ENCODE measurements at regions not wholly inside any gene's neighbourhood (a gene's known extent, or its start where the extent isn't known, plus 50 kb on each side); places are given as distances from the start of the nearest gene placed in this dataset.
A peak's percentile ranks its signal among the peaks of the same experiment; 100 is the strongest.
"Not testable (repeated sequence)": the region's sequence is repeated elsewhere in the genome, so short reads cannot be mapped to it uniquely, and the experiment has no call there.

DNA sequence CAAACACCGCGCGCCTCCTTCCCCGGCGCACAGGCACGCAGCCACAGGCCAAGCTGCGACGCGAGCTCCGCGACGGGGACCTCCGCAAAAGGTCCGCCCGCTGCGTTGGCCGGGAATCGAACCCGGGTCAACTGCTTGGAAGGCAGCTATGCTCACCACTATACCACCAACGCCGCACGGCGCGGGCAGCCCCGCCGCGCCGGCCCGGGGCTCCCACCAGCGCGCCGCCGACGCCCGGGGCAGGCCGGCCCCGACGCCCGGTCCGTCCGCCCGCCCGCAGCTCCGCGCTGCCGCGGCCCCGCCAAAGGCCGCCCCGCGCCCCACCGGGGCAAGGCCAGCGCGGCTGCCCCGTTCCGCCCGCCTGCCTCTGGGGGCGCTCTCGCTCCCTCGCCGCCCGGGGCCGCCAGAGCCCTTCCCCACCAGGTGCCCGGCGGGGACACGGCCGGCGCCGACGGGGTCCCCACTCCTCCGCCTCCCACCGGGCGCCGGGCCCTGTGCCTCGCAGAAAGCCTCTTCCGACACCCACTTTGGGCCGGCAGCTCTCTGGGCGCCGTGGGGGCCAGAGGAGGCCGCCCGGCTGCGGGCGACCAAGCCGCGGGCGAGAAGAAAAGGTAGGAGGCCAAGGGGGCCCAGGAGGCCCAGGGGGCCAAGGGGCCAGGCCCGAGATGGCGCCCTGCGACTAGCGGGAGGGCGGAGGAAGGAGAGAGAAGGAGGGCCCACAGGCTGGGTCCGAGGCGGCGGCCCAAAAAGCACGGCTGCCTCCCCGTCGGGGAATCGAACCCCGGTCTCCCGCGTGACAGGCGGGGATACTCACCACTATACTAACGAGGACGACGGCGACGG lies 50.2 kb upstream of the FCGR2A start:
- DNase-seq (ENCODE audit: low spot score), result not testable (repeated sequence)

GRCh38 chr1:161453950-161454864 lies 51.0 kb upstream of the FCGR2A start:
- not testable (repeated sequence) for DNase-seq (ENCODE audit: low spot score)

DNA sequence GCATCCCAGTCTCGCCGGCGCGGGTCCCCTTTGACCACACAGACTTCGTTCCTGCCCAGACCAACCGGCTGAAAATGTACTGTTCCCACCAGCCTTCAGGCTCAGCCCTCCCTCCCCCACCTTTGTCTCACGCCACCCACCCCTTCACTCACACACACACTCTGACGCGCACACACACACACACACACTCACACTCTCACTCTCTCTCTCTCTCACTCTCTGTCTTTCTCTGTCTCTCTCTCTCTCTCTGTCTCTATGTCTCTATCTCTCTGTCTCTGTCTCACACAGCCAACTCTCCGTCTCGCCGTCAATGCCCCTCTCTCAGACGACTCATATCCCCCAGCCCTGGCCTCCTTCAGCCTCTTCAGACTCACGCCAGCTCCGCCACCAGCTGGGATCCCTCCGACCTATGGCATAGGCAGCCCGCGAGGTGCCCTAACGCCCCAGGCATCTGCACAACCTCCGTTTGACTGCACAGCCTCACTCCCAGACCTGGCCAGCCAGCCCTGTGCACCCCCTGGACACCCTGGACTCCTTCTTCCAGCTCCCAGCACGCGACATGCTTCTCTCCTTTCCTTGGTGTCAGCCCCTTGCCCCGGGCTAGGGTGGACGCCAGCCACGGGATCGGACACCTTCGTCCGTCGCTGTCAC lies 53.4 kb upstream of the FCGR2A start:
- not testable (repeated sequence) for DNase-seq (ENCODE audit: low spot score)

DNA sequence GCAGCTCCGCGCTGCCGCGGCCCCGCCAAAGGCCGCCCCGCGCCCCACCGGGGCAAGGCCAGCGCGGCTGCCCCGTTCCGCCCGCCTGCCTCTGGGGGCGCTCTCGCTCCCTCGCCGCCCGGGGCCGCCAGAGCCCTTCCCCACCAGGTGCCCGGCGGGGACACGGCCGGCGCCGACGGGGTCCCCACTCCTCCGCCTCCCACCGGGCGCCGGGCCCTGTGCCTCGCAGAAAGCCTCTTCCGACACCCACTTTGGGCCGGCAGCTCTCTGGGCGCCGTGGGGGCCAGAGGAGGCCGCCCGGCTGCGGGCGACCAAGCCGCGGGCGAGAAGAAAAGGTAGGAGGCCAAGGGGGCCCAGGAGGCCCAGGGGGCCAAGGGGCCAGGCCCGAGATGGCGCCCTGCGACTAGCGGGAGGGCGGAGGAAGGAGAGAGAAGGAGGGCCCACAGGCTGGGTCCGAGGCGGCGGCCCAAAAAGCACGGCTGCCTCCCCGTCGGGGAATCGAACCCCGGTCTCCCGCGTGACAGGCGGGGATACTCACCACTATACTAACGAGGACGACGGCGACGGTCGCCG lies 57.4 kb upstream of the FCGR2A start:
- not testable (repeated sequence) for DNase-seq (ENCODE audit: low spot score)

GRCh38 chr1:161447040-161447759 lies 58.1 kb upstream of the FCGR2A start:
- DNase-seq (ENCODE audit: low spot score), result not testable (repeated sequence)

GRCh38 chr1:161444725-161445124 lies 60.5 kb upstream of the FCGR2A start:
- DNase-seq (ENCODE audit: low spot score), result not testable (repeated sequence)

DNA sequence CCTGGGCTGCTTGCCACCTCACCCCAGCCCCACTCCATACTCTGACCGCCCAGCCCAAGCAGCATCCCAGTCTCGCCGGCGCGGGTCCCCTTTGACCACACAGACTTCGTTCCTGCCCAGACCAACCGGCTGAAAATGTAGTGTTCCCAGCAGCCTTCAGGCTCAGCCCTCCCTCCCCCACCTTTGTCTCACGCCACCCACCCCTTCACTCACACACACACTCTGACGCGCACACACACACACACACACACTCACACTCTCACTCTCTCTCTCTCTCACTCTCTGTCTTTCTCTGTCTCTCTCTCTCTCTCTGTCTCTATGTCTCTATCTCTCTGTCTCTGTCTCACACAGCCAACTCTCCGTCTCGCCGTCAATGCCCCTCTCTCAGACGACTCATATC lies 61.0 kb upstream of the FCGR2A start:
- DNase-seq (ENCODE audit: low spot score), result not testable (repeated sequence)

DNA sequence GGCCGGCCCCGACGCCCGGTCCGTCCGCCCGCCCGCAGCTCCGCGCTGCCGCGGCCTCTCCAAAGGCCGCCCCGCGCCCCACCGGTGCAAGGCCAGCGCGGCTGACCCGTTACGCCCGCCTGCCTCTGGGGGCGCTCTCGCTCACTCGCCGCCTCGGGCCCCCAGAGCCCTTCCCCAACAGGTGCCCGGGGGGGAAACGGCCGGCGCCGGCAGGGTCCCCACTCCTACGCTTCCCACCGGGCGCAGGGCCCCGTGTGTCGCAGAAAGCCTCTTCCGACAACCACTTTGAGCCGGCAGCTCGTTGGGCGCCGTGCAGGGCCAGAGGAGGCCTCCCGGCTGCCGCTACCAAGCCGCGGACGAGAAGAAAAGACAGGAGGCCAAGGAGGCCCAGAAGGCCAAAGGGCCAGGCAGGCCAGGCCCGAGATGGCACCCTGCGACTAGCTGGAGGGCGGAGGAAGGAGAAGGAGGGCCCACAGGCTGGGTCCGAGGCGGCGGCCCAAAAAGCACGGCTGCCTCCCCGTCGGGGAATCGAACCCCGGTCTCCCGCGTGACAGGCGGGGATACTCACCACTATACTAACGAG lies 64.9 kb upstream of the FCGR2A start:
- peak; percentile 48 for DNase-seq (ENCODE audit: low spot score)

GRCh38 chr1:161439280-161440232 lies 65.7 kb upstream of the FCGR2A start:
- DNase-seq (ENCODE audit: low spot score), result no peak

DNA sequence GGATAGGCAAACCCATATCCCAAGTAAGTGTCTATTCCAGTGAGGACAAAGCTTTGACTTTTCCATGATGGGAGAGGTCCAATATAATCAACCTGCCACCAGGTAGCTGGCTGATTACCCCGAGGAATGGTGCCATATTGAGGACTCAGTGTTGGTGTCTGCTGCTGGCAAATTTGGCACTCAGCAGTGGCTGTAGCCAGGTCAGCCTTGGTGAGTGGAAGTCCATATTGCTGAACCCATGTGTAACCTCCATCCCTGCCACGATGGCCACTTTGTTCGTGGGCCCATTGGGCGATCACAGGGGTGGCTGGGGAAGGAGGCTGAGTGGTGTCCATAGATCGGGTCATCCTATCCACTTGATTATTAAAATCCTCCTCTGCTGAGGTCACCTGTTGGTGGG lies 65.5 kb upstream of the CFAP126 start:
- DNase-seq (ENCODE audit: low spot score), result not testable (repeated sequence)

GRCh38 chr1:161432091-161432490 lies 64.4 kb upstream of the CFAP126 start:
- no peak for DNase-seq (ENCODE audit: low spot score)

GRCh38 chr1:161427733-161428516 lies 60.2 kb upstream of the CFAP126 start:
- DNase-seq (ENCODE audit: low spot score), result no peak

DNA sequence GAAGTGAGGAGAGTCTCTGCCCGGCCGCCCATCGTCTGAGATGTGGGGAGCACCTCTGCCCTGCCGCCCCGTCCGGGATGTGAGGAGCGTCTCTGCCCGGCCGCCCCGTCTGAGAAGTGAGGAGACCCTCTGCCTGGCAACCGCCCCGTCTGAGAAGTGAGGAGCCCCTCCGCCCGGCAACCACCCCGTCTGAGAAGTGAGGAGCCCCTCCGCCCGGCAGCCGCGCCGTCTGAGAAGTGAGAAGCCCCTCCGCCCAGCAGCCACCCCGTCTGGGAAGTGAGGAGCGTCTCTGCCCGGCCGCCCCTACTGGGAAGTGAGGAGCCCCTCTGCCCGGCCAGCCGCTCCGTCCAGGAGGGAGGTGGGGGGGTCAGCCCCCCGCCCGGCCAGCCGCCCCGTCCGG lies 55.2 kb upstream of the CFAP126 start:
- DNase-seq (ENCODE audit: low spot score), result not testable (repeated sequence)

DNA sequence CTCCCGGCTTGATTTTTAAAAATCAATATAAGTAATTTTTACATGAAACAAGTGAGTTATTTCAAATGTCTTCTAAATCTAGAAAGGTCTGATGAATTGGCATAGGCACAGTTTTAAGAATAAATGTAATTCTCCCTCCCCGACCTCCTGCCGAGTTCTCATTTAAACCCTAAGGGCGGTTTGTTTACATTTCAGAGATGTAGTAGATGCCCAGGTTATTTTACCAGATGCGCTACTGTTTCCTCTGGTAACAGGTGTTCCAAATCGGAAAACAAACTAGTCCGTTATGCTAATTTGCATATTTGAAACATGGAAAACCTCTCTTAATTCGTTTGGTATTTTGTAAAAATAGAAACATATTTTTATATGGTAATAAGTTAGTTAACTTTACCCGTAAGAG lies 53.8 kb upstream of the CFAP126 start:
- DNase-seq (ENCODE audit: low spot score), result no peak

- no peak for DNase-seq (ENCODE audit: low spot score)
These were observed 53.2 kb upstream of the CFAP126 start for GRCh38 chr1:161420763-161421455.

- not testable (repeated sequence) for DNase-seq (ENCODE audit: low spot score)
These were observed 49.9 kb upstream of the CFAP126 start for GRCh38 chr1:161417536-161417935.
